Prostate gland (tissue), 2 donors: ENCODE measurements at regions not wholly inside any gene's neighbourhood (a gene's known extent, or its start where the extent isn't known, plus 50 kb on each side); places are given as distances from the start of the nearest gene placed in this dataset.
"Not testable (repeated sequence)": the region's sequence is repeated elsewhere in the genome, so short reads cannot be mapped to it uniquely, and the experiment has no call there.

Source experiments
- DNase-seq: peaks from one replicate; pipeline ENCODE4 v3.0.0-alpha.2; 2019; ENCODE audit warnings: low spot score
- H3K27ac ChIP-seq, 2 donors: fragments of 200-600 bp; sonication (generic); 2 replicates each; pipeline ENCODE4 v1.5.1; 2017 to 2019
- H3K27me3 ChIP-seq: fragments of 200-600 bp; sonication (generic); replicated peaks from 2 replicates; pipeline ENCODE4 v1.5.1; 2019; ENCODE audit not compliant: insufficient read depth
- H3K36me3 ChIP-seq, 2 donors: fragments of 200-600 bp; sonication (generic); 1 replicate in 1 of 2; 2 replicates in 1 of 2; pipeline versions ENCODE4 v1.5.1 to v1.8.1; 2017 to 2019
- H3K4me1 ChIP-seq: fragments of 200-600 bp; sonication (generic); replicated peaks from 2 replicates; pipeline ENCODE4 v1.5.1; 2019
- H3K4me3 ChIP-seq, 2 donors: fragments of 200-600 bp; sonication (generic); 2 replicates each; pipeline ENCODE4 v1.5.1; 2017 to 2019
- H3K9me3 ChIP-seq: fragments of 200-600 bp; sonication (generic); 2 replicates; pipeline ENCODE4 v1.5.1; 2017
- CTCF ChIP-seq, 4 experiments: fragments of 200-600 bp in 2 of 4; fragments of 450-650 bp in 2 of 4; sonication (generic) in 2 of 4; IDR thresholded peaks; 1 replicate in 3 of 4; 2 replicates in 1 of 4; pipeline ENCODE4 v1.5.1; 2016 to 2019; ENCODE audit warnings: antibody characterized with exemption in 4 of 4, mild to moderate bottlenecking in 2 of 4, moderate library complexity in 2 of 4
- POLR2A ChIP-seq: fragments of 450-650 bp; IDR thresholded peaks from one replicate; pipeline ENCODE4 v1.6.1; 2016; ENCODE audit warnings: antibody characterized with exemption, mild to moderate bottlenecking
- POLR2AphosphoS5 ChIP-seq: sonication (generic); formaldehyde crosslinking; IDR thresholded peaks from one replicate; pipeline ENCODE4 v1.6.1; 2017; ENCODE audit warnings: antibody characterized with exemption
- WGBS: methylation state at CpG from one replicate; pipeline ENCODE4 v1.1.5; 2018; 5-methylcytosine and 5-hydroxymethylcytosine counted together
- intact Hi-C: fragments of 100-400 bp; cut with DNase I; formaldehyde crosslinking; loops from one replicate; pipeline ENCODE4 v1.14.2; 2022

GRCh38 chr4:175090116-175090515 lies 172.0 kb downstream of the ADAM29 start:
- intact Hi-C loops, result no loop called here
- H3K4me3 ChIP-seq, result no peak overlapping the region
- 43% methylated on average over 2 of the region's 2 CpGs for WGBS

GRCh38 chr4:175091649-175092048 lies 173.5 kb downstream of the ADAM29 start:
- DNase-seq, result no peak
- intact Hi-C loops, result no loop called here
- WGBS, result 84% methylated on average over 5 of the region's 5 CpGs
- no peak for TF ChIP-seq POLR2AphosphoS5
- no peak for TF ChIP-seq POLR2A
- no peak for TF ChIP-seq CTCF (IDR thresholded peaks at IDR 0.05)
- H3K4me1 ChIP-seq, result no peaks in the 10 kb centered on the region
- H3K27me3 ChIP-seq, result no peaks in the 10 kb centered on the region
- H3K4me3 ChIP-seq, result no peak overlapping the region
- H3K27ac ChIP-seq, result no peak overlapping the region
- no peaks in the 10 kb centered on the region for H3K36me3 ChIP-seq
- H3K9me3 ChIP-seq, result no peaks in the 10 kb centered on the region

More at GRCh38 chr4:175090116-175090515, 172.0 kb downstream of the ADAM29 start:
- Histone ChIP-seq H3K27ac (no peak overlapping the region), H3K9me3 (no peaks in the 10 kb centered on the region), H3K27me3 (no peaks in the 10 kb centered on the region), H3K4me1 (no peaks in the 10 kb centered on the region), H3K36me3 (no peaks in the 10 kb centered on the region)
- TF ChIP-seq CTCF (IDR thresholded peaks at IDR 0.05) (no peak), POLR2AphosphoS5 (no peak), POLR2A (no peak)
- no peak for DNase-seq

- Histone ChIP-seq H3K36me3 (no peaks in the 10 kb centered on the region), H3K4me1 (no peaks in the 10 kb centered on the region), H3K27me3 (no peaks in the 10 kb centered on the region), H3K27ac (no peak overlapping the region), H3K4me3 (no peak overlapping the region), H3K9me3 (no peaks in the 10 kb centered on the region)
- no peak for DNase-seq
- TF ChIP-seq POLR2A (no peak), CTCF (IDR thresholded peaks at IDR 0.05) (no peak), POLR2AphosphoS5 (no peak)
- 96% methylated on average over 19 of the region's 20 CpGs for WGBS
- intact Hi-C loops, result no loop called here
Measured at GRCh38 chr4:175092114-175092513, 174.0 kb downstream of the ADAM29 start.

- H3K27ac ChIP-seq, H3K36me3 ChIP-seq, DNase-seq, H3K9me3 ChIP-seq, intact Hi-C loops, H3K27me3 ChIP-seq, H3K4me1 ChIP-seq, H3K4me3 ChIP-seq: not testable (repeated sequence)
- 93% methylated on average over 9 of the region's 9 CpGs for WGBS
Measured at GRCh38 chr4:175093055-175093454, 174.9 kb downstream of the ADAM29 start.

GRCh38 chr4:175103403-175103802 lies 185.2 kb downstream of the ADAM29 start:
- Histone ChIP-seq H3K36me3 (no peaks in the 10 kb centered on the region), H3K9me3 (no peaks in the 10 kb centered on the region), H3K27ac (no peak overlapping the region), H3K4me1 (no peaks in the 10 kb centered on the region), H3K4me3 (no peak overlapping the region), H3K27me3 (no peaks in the 10 kb centered on the region)
- TF ChIP-seq POLR2A (no peak), CTCF (IDR thresholded peaks at IDR 0.05) (no peak), POLR2AphosphoS5 (no peak)
- intact Hi-C loops, result no loop called here
- 82% methylated on average over 2 of the region's 2 CpGs for WGBS
- DNase-seq, result no peak
